Breast epithelium (tissue), 4 donors: ENCODE measurements at regions not wholly inside any gene's neighbourhood (a gene's known extent, or its start where the extent isn't known, plus 50 kb on each side); places are given as distances from the start of the nearest gene placed in this dataset.

ENCODE experiments used
- DNase-seq, 2 donors: peaks; one replicate each; pipeline ENCODE4 v3.0.0-alpha.2; 2019; ENCODE audit warnings: low spot score in 2 of 2
- H3K27ac ChIP-seq, 2 donors: fragments of 200-600 bp; sonication (generic) in 1 of 2; one replicate each; pipeline ENCODE4 v1.5.1; 2016 to 2019; ENCODE audit warnings: mild to moderate bottlenecking in 1 of 2
- H3K27me3 ChIP-seq, 2 donors: fragments of 200-600 bp; sonication (generic) in 1 of 2; one replicate each; pipeline versions ENCODE4 v1.5.1 to v1.6.0; 2017 to 2019; ENCODE audit warnings: control low read depth in 1 of 2, mild to moderate bottlenecking in 1 of 2
- H3K36me3 ChIP-seq: fragments of 200-600 bp; one replicate; pipeline ENCODE4 v1.5.1; 2019
- H3K4me1 ChIP-seq, 2 donors: fragments of 200-600 bp; sonication (generic); one replicate each; pipeline ENCODE4 v1.5.1; 2016 to 2019; ENCODE audit warnings: control low read depth in 1 of 2
- H3K4me3 ChIP-seq, 3 donors: fragments of 200-600 bp; sonication (generic); 1 replicate in 2 of 3; 2 replicates in 1 of 3; pipeline ENCODE4 v1.5.1; 2016 to 2019; ENCODE audit warnings: mild to moderate bottlenecking in 3 of 3, moderate library complexity in 2 of 3
- H3K9me3 ChIP-seq, 2 donors: fragments of 200-600 bp; sonication (generic) in 1 of 2; one replicate each; pipeline ENCODE4 v1.5.1; 2016 to 2019; ENCODE audit warnings: control low read depth in 1 of 2
- POLR2A ChIP-seq: fragments of 450-650 bp; IDR thresholded peaks from one replicate; pipeline ENCODE4 v1.6.1; 2016; ENCODE audit warnings: antibody characterized with exemption, mild to moderate bottlenecking, moderate library complexity
- POLR2AphosphoS5 ChIP-seq, 3 donors: sonication (generic); formaldehyde crosslinking; IDR thresholded peaks; one replicate each; pipeline ENCODE4 v1.6.1; 2017; ENCODE audit warnings: antibody characterized with exemption in 3 of 3
- intact Hi-C: fragments of 100-400 bp; cut with DNase I; formaldehyde crosslinking; loops from one replicate; pipeline ENCODE4 v1.15.1; 2023; ENCODE audit warnings: low total_unique reads
- TF ChIP-seq, protein P1 (sequence below), 3 donors: fragments of 450-650 bp; IDR thresholded peaks; one replicate each; pipeline ENCODE4 v1.5.1; 2016 to 2017; ENCODE audit warnings: antibody characterized with exemption in 3 of 3, mild to moderate bottlenecking in 3 of 3, moderate library complexity in 3 of 3

DNA sequence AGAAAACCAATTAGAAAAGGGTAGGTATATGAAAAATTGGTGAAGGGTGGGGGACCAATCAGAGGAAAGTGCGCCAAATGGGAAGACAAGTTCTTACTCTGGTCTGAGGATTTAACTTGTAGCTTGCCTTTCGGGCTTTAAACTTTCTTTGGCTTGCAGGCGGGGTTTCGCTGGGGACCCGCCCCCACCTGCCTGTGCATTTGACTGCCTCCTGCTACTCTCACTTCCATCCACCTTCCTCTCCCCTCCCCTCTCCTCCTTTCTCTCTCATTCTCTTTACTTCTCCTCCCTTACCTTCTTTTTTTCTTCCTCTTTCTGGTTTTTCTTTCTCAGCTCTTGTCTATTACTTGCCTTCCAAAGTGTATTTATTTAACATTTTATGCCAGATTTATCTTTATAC, 278.8 kb downstream of the DNAJB9 start:
- no peak for DNase-seq
- H3K9me3 ChIP-seq = no peaks in the 10 kb centered on the region
- intact Hi-C loops = no loop called here
- no peak overlapping the region for H3K4me3 ChIP-seq
- TF ChIP-seq, protein P1, sequence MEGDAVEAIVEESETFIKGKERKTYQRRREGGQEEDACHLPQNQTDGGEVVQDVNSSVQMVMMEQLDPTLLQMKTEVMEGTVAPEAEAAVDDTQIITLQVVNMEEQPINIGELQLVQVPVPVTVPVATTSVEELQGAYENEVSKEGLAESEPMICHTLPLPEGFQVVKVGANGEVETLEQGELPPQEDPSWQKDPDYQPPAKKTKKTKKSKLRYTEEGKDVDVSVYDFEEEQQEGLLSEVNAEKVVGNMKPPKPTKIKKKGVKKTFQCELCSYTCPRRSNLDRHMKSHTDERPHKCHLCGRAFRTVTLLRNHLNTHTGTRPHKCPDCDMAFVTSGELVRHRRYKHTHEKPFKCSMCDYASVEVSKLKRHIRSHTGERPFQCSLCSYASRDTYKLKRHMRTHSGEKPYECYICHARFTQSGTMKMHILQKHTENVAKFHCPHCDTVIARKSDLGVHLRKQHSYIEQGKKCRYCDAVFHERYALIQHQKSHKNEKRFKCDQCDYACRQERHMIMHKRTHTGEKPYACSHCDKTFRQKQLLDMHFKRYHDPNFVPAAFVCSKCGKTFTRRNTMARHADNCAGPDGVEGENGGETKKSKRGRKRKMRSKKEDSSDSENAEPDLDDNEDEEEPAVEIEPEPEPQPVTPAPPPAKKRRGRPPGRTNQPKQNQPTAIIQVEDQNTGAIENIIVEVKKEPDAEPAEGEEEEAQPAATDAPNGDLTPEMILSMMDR (IDR thresholded peaks at IDR 0.05) = no peak
- TF ChIP-seq POLR2A (no peak), POLR2AphosphoS5 (IDR thresholded peaks at IDR 0.05) (no peak)
- no peak overlapping the region for H3K27ac ChIP-seq
- no peaks in the 10 kb centered on the region for H3K4me1 ChIP-seq
- H3K27me3 ChIP-seq = no peaks in the 10 kb centered on the region
- H3K36me3 ChIP-seq = no peaks in the 10 kb centered on the region

DNA sequence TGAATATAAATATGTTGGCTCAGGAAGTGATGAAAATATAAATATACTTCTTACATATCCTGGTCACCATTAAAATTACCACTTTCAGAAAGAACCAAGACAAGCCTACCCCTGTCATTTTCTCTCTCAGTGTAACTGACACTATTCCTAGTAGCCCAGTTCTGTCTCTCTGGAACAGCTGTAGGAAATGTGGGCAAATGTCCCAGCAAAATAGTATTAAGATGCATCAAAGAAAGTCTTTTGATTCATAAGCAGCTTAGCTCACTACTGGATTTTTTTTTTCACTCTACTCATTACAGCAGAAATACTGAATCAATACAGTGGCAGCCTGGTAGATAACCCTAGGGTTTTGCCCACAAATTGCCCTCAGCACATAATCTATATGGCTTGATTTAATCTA, 290.9 kb downstream of the DNAJB9 start:
- TF ChIP-seq POLR2A = no peak
- TF ChIP-seq, protein P1 (IDR thresholded peaks at IDR 0.05) = no peak
- no peak for TF ChIP-seq POLR2AphosphoS5 (IDR thresholded peaks at IDR 0.05)
- Histone ChIP-seq H3K27ac (no peak overlapping the region), H3K27me3 (no peaks in the 10 kb centered on the region), H3K4me3 (no peak overlapping the region), H3K9me3 (peaks cover 0 to 20% of the 10 kb centered on the region in 2 donors), H3K36me3 (no peaks in the 10 kb centered on the region), H3K4me1 (no peaks in the 10 kb centered on the region)
- intact Hi-C loops = no loop called here
- no peak for DNase-seq

DNA sequence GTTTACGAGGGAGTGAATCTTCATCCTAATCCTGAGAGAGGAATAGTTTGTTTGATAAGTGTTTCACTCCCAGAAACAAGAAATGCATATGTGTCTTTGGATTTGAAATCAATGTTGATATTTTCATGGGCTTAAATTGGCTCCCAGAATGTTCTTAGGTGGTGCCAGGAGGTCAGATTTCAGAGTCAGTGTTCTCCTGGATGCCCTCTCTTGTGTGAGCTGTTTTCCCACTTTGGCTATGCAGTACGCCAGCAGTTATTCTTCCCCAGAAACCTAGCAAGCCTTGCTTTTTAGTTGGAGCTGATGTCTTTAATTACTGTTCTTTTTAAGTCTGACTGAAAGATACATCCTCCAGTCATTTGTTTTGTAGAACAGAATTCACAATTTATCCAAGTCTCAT, 291.4 kb downstream of the DNAJB9 start:
- intact Hi-C loops = no loop called here
- no peak for DNase-seq
- TF ChIP-seq, protein P1 (IDR thresholded peaks at IDR 0.05) = no peak
- no peak for TF ChIP-seq POLR2AphosphoS5 (IDR thresholded peaks at IDR 0.05)
- no peak for TF ChIP-seq POLR2A
- Histone ChIP-seq H3K27ac (no peak overlapping the region), H3K4me1 (no peaks in the 10 kb centered on the region), H3K4me3 (no peak overlapping the region), H3K27me3 (no peaks in the 10 kb centered on the region), H3K36me3 (no peaks in the 10 kb centered on the region), H3K9me3 (peaks cover 0 to 23% of the 10 kb centered on the region in 2 donors)

DNA sequence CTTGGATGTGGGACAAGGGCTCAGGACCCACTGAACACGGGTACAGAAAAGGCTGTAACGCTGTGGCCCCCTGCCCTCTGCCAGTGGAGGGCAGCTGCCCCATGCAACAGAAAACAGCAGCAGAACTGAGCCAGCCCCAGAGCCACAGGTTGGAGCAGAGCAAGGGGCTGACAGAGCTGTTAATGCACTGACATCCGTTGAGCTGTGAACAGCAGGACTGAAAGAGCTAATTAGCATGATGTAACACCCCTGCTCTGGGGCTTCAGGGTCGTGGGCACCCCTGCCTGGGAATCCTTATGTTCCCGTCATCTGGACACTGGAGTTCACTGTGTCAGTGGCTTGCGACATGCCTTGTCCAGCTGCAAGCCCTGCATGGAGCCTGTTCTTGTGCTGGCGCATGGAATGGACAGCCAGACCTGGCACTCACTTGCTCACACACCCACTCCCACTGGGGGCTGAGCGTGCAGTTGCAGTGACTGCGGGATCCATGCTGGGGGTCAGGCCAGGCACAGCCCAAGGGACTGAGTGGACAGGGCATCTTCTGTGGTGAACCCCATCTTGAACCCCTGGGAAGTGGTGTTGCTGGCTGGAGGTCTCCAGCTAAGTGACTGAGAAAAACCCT, 293.7 kb downstream of the DNAJB9 start:
- H3K4me1 ChIP-seq = no peaks in the 10 kb centered on the region
- TF ChIP-seq POLR2A (no peak), POLR2AphosphoS5 (IDR thresholded peaks at IDR 0.05) (no peak)
- TF ChIP-seq, protein P1 (IDR thresholded peaks at IDR 0.05) = no peak
- no peak for DNase-seq
- no peaks in the 10 kb centered on the region for H3K36me3 ChIP-seq
- no peak overlapping the region for H3K27ac ChIP-seq
- H3K4me3 ChIP-seq = no peak overlapping the region
- no peaks in the 10 kb centered on the region for H3K27me3 ChIP-seq
- intact Hi-C loops = no loop called here
- H3K9me3 ChIP-seq = peaks cover 0 to 23% of the 10 kb centered on the region in 2 donors

DNA sequence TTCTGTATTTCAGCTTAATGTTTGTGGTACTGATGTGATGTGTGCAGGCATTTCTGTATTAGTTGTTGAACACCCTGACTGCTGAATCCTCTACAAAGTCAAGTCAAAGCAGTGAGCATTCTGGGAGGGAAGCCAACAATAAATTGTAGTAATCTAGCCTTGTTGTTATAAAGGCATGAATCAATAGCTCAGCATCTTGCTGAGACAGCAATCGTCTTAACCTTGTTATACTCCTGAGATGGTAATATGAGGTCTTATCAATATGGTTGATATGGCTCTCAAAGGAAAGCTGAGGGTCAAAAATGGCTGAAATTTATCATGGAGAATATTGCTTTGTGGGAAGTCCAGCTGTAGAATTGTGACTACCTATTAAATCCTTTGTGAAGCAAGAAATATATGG, 299.4 kb downstream of the DNAJB9 start:
- Histone ChIP-seq H3K4me3 (no peak overlapping the region), H3K9me3 (peaks cover 10 to 25% of the 10 kb centered on the region in 2 donors), H3K4me1 (no peaks in the 10 kb centered on the region), H3K27ac (no peak overlapping the region), H3K27me3 (no peaks in the 10 kb centered on the region), H3K36me3 (no peaks in the 10 kb centered on the region)
- TF ChIP-seq, protein P1 (IDR thresholded peaks at IDR 0.05) = no peak
- TF ChIP-seq POLR2AphosphoS5 (IDR thresholded peaks at IDR 0.05) (no peak), POLR2A (no peak)
- no peak for DNase-seq
- intact Hi-C loops = no loop called here
